IMR-90 (cell line): ENCODE measurements at regions not wholly inside any gene's neighbourhood (a gene's known extent, or its start where the extent isn't known, plus 50 kb on each side); places are given as distances from the start of the nearest gene placed in this dataset.

Source experiments
- ATAC-seq: fragments of 200-7000 bp; cut with Tn5 transposase; 2 replicates; pipeline ENCODE4 v1.9.1; 2020; ENCODE audit warnings: low read depth, mild to moderate bottlenecking, moderate library complexity
- BruUV-seq: library from RNA; stranded (reverse); fragments of 400-500 nt; replicated peaks from 2 replicates; lab custom pipeline; 2021; lab: Mats Ljungman, UMichigan
- CTCF ChIA-PET: fragments of 300-600 bp; formaldehyde crosslinking; extraction: SDS; loops from one replicate; lab custom pipeline; 2021; ENCODE audit warnings: antibody characterized with exemption; lab: Yijun Ruan, JAX
- POLR2A ChIA-PET: fragments of 300-600 bp; sonication (Branson Sonifier 250); formaldehyde crosslinking; loops from one replicate; lab custom pipeline; 2022; ENCODE audit warnings: antibody characterized with exemption; ENCODE audit not compliant: unreplicated experiment; lab: Charles Lee
- DNase-seq: peaks from one replicate; pipeline ENCODE4 v3.0.0; 2013
- H2AFZ ChIP-seq: replicated peaks from 2 replicates; pipeline ENCODE3; 2013; ENCODE audit warnings: low read length, mild to moderate bottlenecking; ENCODE audit not compliant: poor library complexity
- H2AK5ac ChIP-seq: 2 replicates; pipeline ENCODE4 v1.6.1; 2013; ENCODE audit warnings: low read depth, low read length, inconsistent platforms
- H2AK9ac ChIP-seq: replicated peaks from 2 replicates; pipeline ENCODE3; 2013; ENCODE audit warnings: mild to moderate bottlenecking, low read depth, low read length, moderate library complexity; ENCODE audit not compliant: poor library complexity
- H2BK120ac ChIP-seq: 2 replicates; pipeline ENCODE4 v1.6.1; 2013; ENCODE audit warnings: low read depth, low read length, inconsistent platforms
- H2BK15ac ChIP-seq: 3 replicates; pipeline ENCODE4 v1.6.1; 2013; ENCODE audit warnings: low read depth, low read length, inconsistent platforms
- H2BK20ac ChIP-seq: 2 replicates; pipeline ENCODE4 v1.6.1; 2013; ENCODE audit warnings: low read depth, mild to moderate bottlenecking, inconsistent platforms, low read length, moderate library complexity
- H2BK5ac ChIP-seq: 2 replicates; pipeline ENCODE4 v1.6.1; 2013; ENCODE audit warnings: mild to moderate bottlenecking, low read depth, low read length, inconsistent platforms; ENCODE audit not compliant: poor library complexity, severe bottlenecking
- H3K14ac ChIP-seq: replicated peaks from 2 replicates; pipeline ENCODE4 v1.6.1; 2013; ENCODE audit warnings: low read depth, low read length, inconsistent platforms
- H3K18ac ChIP-seq: 2 replicates; pipeline ENCODE4 v1.6.1; 2013; ENCODE audit warnings: low read depth, low read length, control low read depth
- H3K23ac ChIP-seq: 2 replicates; pipeline ENCODE4 v1.6.1; 2013; ENCODE audit warnings: low read depth, low read length, inconsistent platforms
- H3K27ac ChIP-seq: 2 replicates; pipeline ENCODE4 v1.5.1; 2013; ENCODE audit warnings: mild to moderate bottlenecking, control low read depth, low read length; ENCODE audit not compliant: insufficient read depth
- H3K27me3 ChIP-seq: 2 replicates; pipeline ENCODE4 v1.6.1; 2013; ENCODE audit warnings: low read length; ENCODE audit not compliant: control insufficient read depth, insufficient read depth
- H3K36me3 ChIP-seq: 2 replicates; pipeline ENCODE4 v1.6.1; 2013; ENCODE audit warnings: low read length, mixed read lengths; ENCODE audit not compliant: control insufficient read depth, insufficient read depth
- H3K4ac ChIP-seq: 2 replicates; pipeline ENCODE4 v1.6.1; 2013; ENCODE audit warnings: low read depth, low read length, inconsistent platforms
- H3K4me1 ChIP-seq: 2 replicates; pipeline ENCODE4 v1.6.1; 2013; ENCODE audit warnings: low read length, mixed read lengths; ENCODE audit not compliant: control insufficient read depth, insufficient read depth
- H3K4me2 ChIP-seq: 2 replicates; pipeline ENCODE4 v1.6.1; 2013; ENCODE audit warnings: low read depth, mild to moderate bottlenecking, control low read depth, low read length, moderate library complexity
- H3K4me3 ChIP-seq: 2 replicates; pipeline ENCODE4 v1.5.1; 2013; ENCODE audit warnings: low read depth, mild to moderate bottlenecking, control low read depth, low read length, moderate library complexity; ENCODE audit not compliant: insufficient read depth
- H3K56ac ChIP-seq: 2 replicates; pipeline ENCODE4 v1.6.1; 2013; ENCODE audit warnings: low read length, inconsistent platforms; ENCODE audit not compliant: insufficient read depth; ENCODE audit errors: extremely low read depth
- H3K79me1 ChIP-seq, 2 experiments: 2 replicates each; pipeline ENCODE4 v1.6.1; 2013; ENCODE audit warnings: low read length in 2 of 2, inconsistent platforms in 1 of 2, low read depth in 1 of 2
- H3K9ac ChIP-seq: 2 replicates; pipeline ENCODE4 v1.6.1; 2013; ENCODE audit warnings: low read depth, low read length, control low read depth
- H3K9me1 ChIP-seq: 2 replicates; pipeline ENCODE4 v1.6.1; 2013; ENCODE audit warnings: low read length, inconsistent platforms; ENCODE audit not compliant: insufficient read depth
- H3K9me3 ChIP-seq: 2 replicates; pipeline ENCODE4 v1.6.1; 2013; ENCODE audit warnings: low read length; ENCODE audit not compliant: control insufficient read depth, insufficient read depth
- H4K20me1 ChIP-seq: 2 replicates; pipeline ENCODE4 v1.6.1; 2013; ENCODE audit warnings: low read length, inconsistent platforms; ENCODE audit not compliant: insufficient read depth
- H4K5ac ChIP-seq: 2 replicates; pipeline ENCODE4 v1.6.1; 2013; ENCODE audit warnings: mild to moderate bottlenecking, low read depth, low read length, control low read depth
- H4K8ac ChIP-seq, 2 experiments: 2 replicates each; pipeline ENCODE4 v1.6.1; 2013; ENCODE audit warnings: low read depth in 2 of 2, low read length in 2 of 2, control low read depth in 1 of 2, inconsistent platforms in 1 of 2
- H4K91ac ChIP-seq: 2 replicates; pipeline ENCODE4 v1.6.1; 2013; ENCODE audit warnings: low read depth, low read length, inconsistent platforms; ENCODE audit not compliant: insufficient read depth
- MAZ ChIP-seq: IDR thresholded peaks from 2 replicates; pipeline ENCODE4 v1.6.1; 2012; ENCODE audit warnings: low read depth, mild to moderate bottlenecking, low read length, improper control_type of control experiment, moderate library complexity, borderline replicate concordance
- POLR2A ChIP-seq: IDR thresholded peaks from 2 replicates; pipeline ENCODE4 v1.6.1; 2012; ENCODE audit warnings: mild to moderate bottlenecking, low read depth, low read length
- RCOR1 ChIP-seq: IDR thresholded peaks from 2 replicates; pipeline ENCODE4 v1.6.1; 2012; ENCODE audit warnings: mild to moderate bottlenecking, low read length, improper control_type of control experiment; ENCODE audit not compliant: insufficient replicate concordance
- SMC3 ChIP-seq: fragments of 150-350 bp; IDR thresholded peaks from 2 replicates; pipeline ENCODE4 v1.6.1; 2016; ENCODE audit warnings: low read depth, mild to moderate bottlenecking, antibody characterized with exemption, low read length, moderate library complexity
- WGBS, 2 experiments: methylation state at CpG; one replicate each; pipeline versions ENCODE4 v1.1.5 to v1.1.7; 2013; ENCODE audit warnings: missing lambda C conversion rate in 2 of 2; ENCODE audit not compliant: insufficient read length in 1 of 2; ENCODE audit errors: extremely low coverage in 2 of 2; 5-methylcytosine and 5-hydroxymethylcytosine counted together
- dilution Hi-C: fragments of 300-500 bp; cut with HindIII; formaldehyde crosslinking; loops from one replicate; pipeline ENCODE4 v1.14.3; 2018; ENCODE audit warnings: low sequenced_read_pairs; ENCODE audit not compliant: unreplicated experiment
- in situ Hi-C: fragments of 300-500 bp; cut with MboI; formaldehyde crosslinking; loops from 3 replicates; pipeline ENCODE4 v1.14.3; 2019; ENCODE audit warnings: low sequenced_read_pairs, inconsistent platforms, mixed read lengths
- intact Hi-C: fragments of 100-400 bp; cut with micrococcal nuclease; formaldehyde crosslinking; loops from 2 replicates; pipeline ENCODE4 v1.10.0; 2022

GRCh38 chr6:43861212-43861894 lies 91.3 kb downstream of the VEGFA start:
- Histone ChIP-seq H3K36me3 (no peaks in the 10 kb centered on the region), H3K4me3 (no peak overlapping the region), H3K23ac (no peak overlapping the region), H2AK9ac (no peak overlapping the region), H3K4me1 (no peaks in the 10 kb centered on the region), H4K20me1 (no peaks in the 10 kb centered on the region), H2AFZ (no peak overlapping the region), H3K18ac (no peak overlapping the region), H3K56ac (no peak overlapping the region), H3K79me1 (no peaks in the 10 kb centered on the region), H3K9me1 (no peaks in the 10 kb centered on the region), H3K27me3 (peaks cover 44% of the 10 kb centered on the region), H4K91ac (no peak overlapping the region), H3K9ac (no peak overlapping the region), H2BK120ac (no peak overlapping the region), H3K9me3 (no peaks in the 10 kb centered on the region), H4K8ac (no peak overlapping the region), H2BK5ac (no peak overlapping the region), H4K5ac (no peak overlapping the region), H2BK20ac (no peak overlapping the region), H3K4ac (no peak overlapping the region), H2AK5ac (no peak overlapping the region), H2BK15ac (no peak overlapping the region), H3K4me2 (no peak overlapping the region), H3K14ac (no peak overlapping the region), H3K27ac (no peak overlapping the region)
- BruUV-seq = no TSS peak
- no peak for DNase-seq
- POLR2A ChIA-PET = no interaction called here
- 88% methylated on average over 5 of the region's 14 CpGs; no CpG with 5 or more reads in 1 of the 2 experiments for WGBS, 2 experiments
- intact Hi-C loops (no loop called here), in situ Hi-C loops (no loop called here), dilution Hi-C loops (no loop called here)
- ATAC-seq = no peak
- TF ChIP-seq POLR2A = no peak
- no peak for TF ChIP-seq RCOR1
- TF ChIP-seq SMC3 = no peak
- no peak for TF ChIP-seq MAZ
- CTCF ChIA-PET = no interaction called here
